Activated CD4-positive, alpha-beta T cell treated with anti-CD3 and anti-CD28 coated beads for 36 hours (primary cell): ENCODE measurements at regions not wholly inside any gene's neighbourhood (a gene's known extent, or its start where the extent isn't known, plus 50 kb on each side); places are given as distances from the start of the nearest gene placed in this dataset.

Source experiments
- ATAC-seq: fragments of 200-7000 bp; cut with Tn5 transposase; one replicate; pipeline ENCODE4 v1.10.0; 2021; ENCODE audit warnings: mild to moderate bottlenecking, moderate library complexity
- CTCF ChIA-PET: fragments of 350-600 bp; sonication (Branson Sonifier 250); formaldehyde crosslinking; loops from one replicate; lab custom pipeline; 2021; ENCODE audit warnings: antibody characterized with exemption; lab: Charles Lee
- POLR2A ChIA-PET: fragments of 350-600 bp; sonication (Branson Sonifier 250); formaldehyde crosslinking; loops from one replicate; lab custom pipeline; 2021; ENCODE audit warnings: antibody characterized with exemption, inconsistent platforms; lab: Charles Lee
- DNase-seq: peaks from one replicate; pipeline ENCODE4 v3.0.0-alpha.2; 2020
- H3K27ac Mint-ChIP-seq: one replicate; pipeline ENCODE4 v1.8.0; 2021; ENCODE audit warnings: mixed read lengths
- H3K27me3 Mint-ChIP-seq: one replicate; pipeline ENCODE4 v1.8.0; 2021; ENCODE audit warnings: mixed read lengths
- H3K36me3 Mint-ChIP-seq: one replicate; pipeline ENCODE4 v1.8.0; 2021; ENCODE audit warnings: low read depth, mixed read lengths
- H3K4me1 Mint-ChIP-seq: one replicate; pipeline ENCODE4 v1.8.0; 2021; ENCODE audit warnings: mixed read lengths
- H3K4me3 Mint-ChIP-seq: one replicate; pipeline ENCODE4 v1.8.0; 2021; ENCODE audit warnings: mild to moderate bottlenecking, moderate library complexity, mixed read lengths
- H3K9me3 Mint-ChIP-seq: one replicate; pipeline ENCODE4 v1.8.0; 2021; ENCODE audit warnings: low read depth, mixed read lengths
- intact Hi-C, 2 experiments: fragments of 100-400 bp; cut with DNase I in 1 of 2; cut with micrococcal nuclease in 1 of 2; formaldehyde crosslinking; loops; one replicate each; pipeline versions ENCODE4 v1.14.2 to v1.15.1; 2022 to 2024; cut with DNase I, micrococcal nuclease

GRCh38 chr6:15048367-15048766 lies 197.5 kb upstream of the JARID2 start:
- Mint-ChIP-seq H3K27ac (no peak overlapping the region), H3K36me3 (no peaks in the 10 kb centered on the region), H3K27me3 (no peaks in the 10 kb centered on the region), H3K4me3 (no peak overlapping the region), H3K4me1 (peaks cover 4% of the 10 kb centered on the region), H3K9me3 (no peaks in the 10 kb centered on the region)
- ChIA-PET POLR2A (no interaction called here), CTCF (no interaction called here)
- no peak for DNase-seq
- no peak for ATAC-seq
- intact Hi-C loops = no loop called here

GRCh38 chr6:15058200-15059061 lies 187.4 kb upstream of the JARID2 start:
- no peak for ATAC-seq
- Mint-ChIP-seq H3K9me3 (peaks cover 2% of the 10 kb centered on the region), H3K36me3 (no peaks in the 10 kb centered on the region), H3K27ac (no peak overlapping the region), H3K4me1 (peaks cover 2% of the 10 kb centered on the region), H3K27me3 (no peaks in the 10 kb centered on the region), H3K4me3 (no peak overlapping the region)
- DNase-seq = no peak
- intact Hi-C loops = no loop called here
- ChIA-PET CTCF (interaction anchor here (0.6 kb wide), 1 partner anchor 48 kb away, joined by 5 read pairs; no protein-coding TSS in a partner anchor), POLR2A (no interaction called here)

DNA sequence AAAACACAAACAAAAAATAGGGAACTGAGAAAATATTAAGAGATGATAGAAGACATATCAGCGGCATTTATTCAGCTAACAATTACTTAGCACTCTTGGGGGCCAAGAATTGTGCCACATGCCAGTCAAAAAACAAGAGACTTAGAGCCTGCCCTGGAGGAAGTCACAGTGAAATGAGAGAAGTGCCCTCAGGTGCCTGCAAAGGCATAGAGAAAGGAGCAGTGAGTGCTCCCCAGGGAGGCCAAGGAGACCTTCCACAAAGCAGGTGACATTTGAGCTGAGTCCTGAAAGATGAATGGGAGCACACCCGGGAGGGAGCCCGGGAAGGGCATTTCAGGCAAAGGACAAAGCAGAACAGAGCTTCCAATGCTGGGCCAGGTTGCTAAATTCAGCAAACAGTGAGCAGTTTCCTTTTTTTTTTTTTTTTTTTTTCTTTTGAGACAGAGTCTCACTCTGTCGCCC lies 184.7 kb upstream of the JARID2 start:
- POLR2A ChIA-PET = interaction anchor here (0.6 kb wide), 1 partner anchor 12 kb away, joined by 3 read pairs; no protein-coding TSS in a partner anchor
- intact Hi-C loops = no loop called here

DNA sequence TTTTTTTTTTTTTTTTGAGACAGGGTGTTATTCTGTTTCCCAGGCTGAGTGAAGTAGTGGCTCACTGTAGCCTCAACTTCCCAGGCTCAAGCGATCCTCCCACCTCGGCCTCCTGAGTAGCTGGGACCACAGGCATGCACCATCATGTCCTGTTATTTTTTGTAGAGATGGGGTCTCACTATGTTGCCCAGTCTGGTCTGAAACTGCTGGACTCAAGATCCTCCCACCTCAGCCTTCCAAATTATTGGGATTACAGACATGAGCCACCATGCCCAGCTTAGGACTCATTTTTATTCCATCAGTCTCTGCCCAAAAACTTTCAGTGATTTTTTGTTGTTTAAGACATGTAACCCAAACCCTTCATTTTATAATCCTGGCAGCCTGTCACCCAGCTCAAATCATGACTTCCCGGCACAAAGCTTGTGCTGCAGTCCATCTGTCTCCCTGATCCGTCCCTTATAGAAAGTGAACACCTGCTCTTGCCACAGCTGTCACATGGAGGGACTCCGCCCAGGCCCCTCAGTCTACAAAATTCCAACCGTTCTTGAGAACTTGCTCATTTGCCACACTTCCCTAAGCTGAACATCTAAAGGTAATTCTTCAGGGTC lies 183.9 kb upstream of the JARID2 start:
- ATAC-seq (no peak), DNase-seq (no peak)
- intact Hi-C loops = no loop called here
- no peak overlapping the region for H3K27ac Mint-ChIP-seq
- no peak overlapping the region for H3K4me3 Mint-ChIP-seq
- ChIA-PET CTCF (interaction anchor here (0.6 kb wide), 1 partner anchor 42 kb away, joined by 3 read pairs; no protein-coding TSS in a partner anchor), POLR2A (no interaction called here)
- H3K36me3 Mint-ChIP-seq = no peaks in the 10 kb centered on the region
- H3K27me3 Mint-ChIP-seq = no peaks in the 10 kb centered on the region
- H3K9me3 Mint-ChIP-seq = peaks cover 2% of the 10 kb centered on the region
- peaks cover 10% of the 10 kb centered on the region for H3K4me1 Mint-ChIP-seq

More for the DNA sequence above, 184.7 kb upstream of the JARID2 start:
- Mint-ChIP-seq H3K4me1 (peaks cover 2% of the 10 kb centered on the region), H3K9me3 (peaks cover 2% of the 10 kb centered on the region), H3K4me3 (no peak overlapping the region), H3K27me3 (no peaks in the 10 kb centered on the region), H3K27ac (no peak overlapping the region), H3K36me3 (no peaks in the 10 kb centered on the region)
- DNase-seq = no peak
- ATAC-seq = no peak
- CTCF ChIA-PET = interaction anchor here (0.6 kb wide), 2 partner anchors 43 to 72 kb away, joined by 3 read pairs; no protein-coding TSS in a partner anchor

- POLR2A ChIA-PET = no interaction called here
Observed at GRCh38 chr6:15062516-15063252, 183.2 kb upstream of the JARID2 start.

GRCh38 chr6:15063253-15063853 lies 182.5 kb upstream of the JARID2 start:
- Mint-ChIP-seq H3K27me3 (no peaks in the 10 kb centered on the region), H3K4me3 (no peak overlapping the region), H3K9me3 (peaks cover 2% of the 10 kb centered on the region), H3K36me3 (no peaks in the 10 kb centered on the region), H3K4me1 (peaks cover 8% of the 10 kb centered on the region), H3K27ac (no peak overlapping the region)
- ATAC-seq = no peak
- POLR2A ChIA-PET = no interaction called here
- CTCF ChIA-PET = interaction anchor here (0.7 to 0.8 kb wide), 2 partner anchors 29 to 41 kb away, joined by 3 read pairs; no protein-coding TSS in a partner anchor
- no peak for DNase-seq
- intact Hi-C loops = no loop called here

More at GRCh38 chr6:15062516-15063252, 183.2 kb upstream of the JARID2 start:
- Mint-ChIP-seq H3K27me3 (no peaks in the 10 kb centered on the region), H3K9me3 (peaks cover 2% of the 10 kb centered on the region), H3K4me3 (no peak overlapping the region), H3K27ac (no peak overlapping the region), H3K4me1 (peaks cover 10% of the 10 kb centered on the region), H3K36me3 (no peaks in the 10 kb centered on the region)
- ATAC-seq (no peak), DNase-seq (no peak)
- CTCF ChIA-PET = interaction anchor here (0.8 kb wide), 1 partner anchor 28 kb away, joined by 3 read pairs; no protein-coding TSS in a partner anchor
- intact Hi-C loops = no loop called here

GRCh38 chr6:15065261-15065989 lies 180.4 kb upstream of the JARID2 start:
- POLR2A ChIA-PET = no interaction called here
- intact Hi-C loops = no loop called here

DNA sequence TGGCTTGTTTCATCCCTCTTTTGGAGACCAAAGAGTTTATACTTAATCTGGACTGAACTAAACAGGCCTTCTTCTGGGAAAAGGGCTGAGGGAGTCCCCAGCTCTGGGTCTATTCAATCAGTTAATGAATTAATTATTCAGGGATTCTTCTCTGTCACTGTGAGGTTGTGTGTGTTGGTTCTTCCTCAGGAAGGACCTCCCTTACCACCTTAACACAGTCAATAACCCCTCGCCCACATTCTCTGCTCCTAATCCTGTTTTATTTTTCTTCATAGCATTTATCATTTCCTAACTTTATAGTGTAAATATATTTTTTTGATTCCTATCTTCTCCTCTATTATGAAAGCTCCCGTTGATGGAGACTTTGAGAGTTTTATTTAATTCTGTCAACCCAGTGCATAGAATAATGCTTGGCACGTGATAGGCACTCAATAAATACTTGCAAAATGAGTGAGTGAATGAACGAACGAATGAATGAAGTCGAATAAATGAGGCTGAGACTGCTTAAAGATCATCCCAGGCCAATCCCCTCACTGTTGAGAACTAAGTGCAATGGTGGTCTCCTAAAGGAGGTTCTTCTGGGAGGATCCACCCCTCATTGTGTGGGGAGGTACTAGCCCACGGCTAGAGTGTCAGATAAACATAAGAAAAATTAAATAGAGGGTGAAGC lies 179.6 kb upstream of the JARID2 start:
- CTCF ChIA-PET = no interaction called here
- DNase-seq = no peak
- POLR2A ChIA-PET = no interaction called here
- Mint-ChIP-seq H3K4me3 (no peak overlapping the region), H3K27me3 (no peaks in the 10 kb centered on the region), H3K4me1 (peaks cover 8% of the 10 kb centered on the region), H3K27ac (no peak overlapping the region), H3K9me3 (no peaks in the 10 kb centered on the region), H3K36me3 (no peaks in the 10 kb centered on the region)
- intact Hi-C loops = no loop called here
- no peak for ATAC-seq

More at GRCh38 chr6:15065261-15065989, 180.4 kb upstream of the JARID2 start:
- no peaks in the 10 kb centered on the region for H3K27me3 Mint-ChIP-seq
- H3K36me3 Mint-ChIP-seq = no peaks in the 10 kb centered on the region
- ATAC-seq (no peak), DNase-seq (no peak)
- CTCF ChIA-PET = no interaction called here
- H3K4me3 Mint-ChIP-seq = no peak overlapping the region
- no peak overlapping the region for H3K27ac Mint-ChIP-seq
- no peaks in the 10 kb centered on the region for H3K9me3 Mint-ChIP-seq
- peaks cover 8% of the 10 kb centered on the region for H3K4me1 Mint-ChIP-seq

- ChIA-PET POLR2A (interaction anchor here (0.7 kb wide), 1 partner anchor 12 kb away, joined by 3 read pairs; no protein-coding TSS in a partner anchor), CTCF (interaction anchor here (0.6 kb wide), 1 partner anchor 195 kb away, joined by 4 read pairs; no protein-coding TSS in a partner anchor)
- no peak overlapping the region for H3K27ac Mint-ChIP-seq
- DNase-seq = peak; percentile 12
- no peaks in the 10 kb centered on the region for H3K9me3 Mint-ChIP-seq
- intact Hi-C loops = no loop called here
- peak; percentile 78 for ATAC-seq
- H3K4me3 Mint-ChIP-seq = no peak overlapping the region
- H3K36me3 Mint-ChIP-seq = no peaks in the 10 kb centered on the region
- H3K27me3 Mint-ChIP-seq = no peaks in the 10 kb centered on the region
- H3K4me1 Mint-ChIP-seq = peaks cover 13% of the 10 kb centered on the region
Observed at GRCh38 chr6:15073344-15073789, 172.5 kb upstream of the JARID2 start.

GRCh38 chr6:15073883-15074465 lies 171.9 kb upstream of the JARID2 start:
- no peak for DNase-seq
- Mint-ChIP-seq H3K4me1 (peaks cover 13% of the 10 kb centered on the region), H3K27me3 (no peaks in the 10 kb centered on the region), H3K27ac (no peak overlapping the region), H3K9me3 (no peaks in the 10 kb centered on the region), H3K36me3 (no peaks in the 10 kb centered on the region), H3K4me3 (no peak overlapping the region)
- intact Hi-C loops = no loop called here
- ChIA-PET CTCF (interaction anchor here (0.6 kb wide), 1 partner anchor 865 kb away, joined by 3 read pairs; no protein-coding TSS in a partner anchor), POLR2A (no interaction called here)
- no peak for ATAC-seq
